GM23338 (cell line): ENCODE measurements at regions not wholly inside any gene's neighbourhood (a gene's known extent, or its start where the extent isn't known, plus 50 kb on each side); places are given as distances from the start of the nearest gene placed in this dataset.

Experiments
- ATAC-seq: fragments of 200-7000 bp; cut with Tn5 transposase; 3 replicates; pipeline ENCODE4 v1.9.1; 2020
- DNase-seq: peaks from one replicate; pipeline ENCODE4 v3.0.0-alpha.2; 2015; ENCODE audit warnings: low spot score
- H2AFZ ChIP-seq: fragments of 200-600 bp; sonication (generic); 2 replicates; pipeline ENCODE4 v1.8.0; 2016; ENCODE audit warnings: antibody characterized with exemption, mild to moderate bottlenecking, moderate library complexity
- H3F3A ChIP-seq: fragments of 200-600 bp; sonication (generic); replicated peaks from 2 replicates; pipeline ENCODE4 v1.8.0; 2017; ENCODE audit warnings: antibody characterized with exemption, mixed run types, low read depth
- H3K27ac ChIP-seq: fragments of 200-600 bp; sonication (generic); 2 replicates; pipeline ENCODE4 v1.6.1; 2016; ENCODE audit warnings: low read depth
- H3K27me3 ChIP-seq: fragments of 200-600 bp; sonication (generic); 2 replicates; pipeline ENCODE4 v1.8.0; 2016; ENCODE audit warnings: mild to moderate bottlenecking, mixed run types, moderate library complexity; ENCODE audit not compliant: insufficient read depth
- H3K36me3 ChIP-seq: fragments of 200-600 bp; sonication (generic); 2 replicates; pipeline ENCODE4 v1.8.0; 2016; ENCODE audit warnings: mild to moderate bottlenecking; ENCODE audit not compliant: insufficient read depth
- H3K4me1 ChIP-seq: fragments of 200-600 bp; sonication (generic); 2 replicates; pipeline ENCODE4 v1.8.0; 2016; ENCODE audit warnings: mild to moderate bottlenecking, moderate library complexity; ENCODE audit not compliant: insufficient read depth
- H3K4me2 ChIP-seq: fragments of 200-600 bp; sonication (generic); 2 replicates; pipeline ENCODE4 v1.7.1; 2017; ENCODE audit warnings: mixed run types
- H3K4me3 ChIP-seq: fragments of 200-600 bp; sonication (generic); 2 replicates; pipeline ENCODE4 v1.6.1; 2016; ENCODE audit warnings: mixed run types
- H3K79me2 ChIP-seq: fragments of 200-600 bp; sonication (generic); replicated peaks from 2 replicates; pipeline ENCODE4 v1.8.0; 2017; ENCODE audit warnings: mild to moderate bottlenecking; ENCODE audit not compliant: insufficient read depth
- H3K9me2 ChIP-seq: fragments of 200-600 bp; sonication (generic); 2 replicates; pipeline ENCODE4 v1.8.0; 2017; ENCODE audit not compliant: insufficient read depth
- H4K20me1 ChIP-seq: fragments of 200-600 bp; sonication (generic); replicated peaks from 2 replicates; pipeline ENCODE4 v1.8.0; 2017; ENCODE audit warnings: mild to moderate bottlenecking; ENCODE audit not compliant: insufficient read depth
- H3K27ac Mint-ChIP-seq: 2 replicates; pipeline ENCODE4 v1.8.0; 2020; ENCODE audit warnings: inconsistent platforms, mild to moderate bottlenecking, moderate library complexity, mixed read lengths
- H3K27me3 Mint-ChIP-seq: 3 replicates; pipeline ENCODE4 v1.8.0; 2022; ENCODE audit warnings: low read depth, mild to moderate bottlenecking, moderate library complexity, mixed read lengths, inconsistent platforms; ENCODE audit not compliant: insufficient read depth, poor library complexity
- H3K36me3 Mint-ChIP-seq: 3 replicates; pipeline ENCODE4 v1.8.0; 2021; ENCODE audit warnings: low read depth, mild to moderate bottlenecking, inconsistent platforms, moderate library complexity, mixed read lengths
- H3K4me1 Mint-ChIP-seq: 3 replicates; pipeline ENCODE4 v1.8.0; 2020; ENCODE audit warnings: mild to moderate bottlenecking, inconsistent platforms, mixed read lengths
- H3K4me3 Mint-ChIP-seq: 3 replicates; pipeline ENCODE4 v1.8.0; 2021; ENCODE audit warnings: moderate library complexity, mild to moderate bottlenecking, inconsistent platforms, mixed read lengths
- H3K9me3 Mint-ChIP-seq: 3 replicates; pipeline ENCODE4 v1.8.0; 2020; ENCODE audit warnings: moderate library complexity, mild to moderate bottlenecking, inconsistent platforms, mixed read lengths
- CREB1 ChIP-seq: fragments of 250-450 bp; sonication (Bioruptor Pico); IDR thresholded peaks from 2 replicates; pipeline ENCODE4 v1.5.0; 2020; ENCODE audit warnings: low read depth, mild to moderate bottlenecking, moderate library complexity
- CTCF ChIP-seq, 2 experiments: fragments of 200-600 bp in 1 of 2; sonication (generic) in 1 of 2; conservative IDR thresholded peaks; 2 replicates each; pipeline versions ENCODE4 v1.5.1 to v1.6.1; 2016 to 2017; ENCODE audit warnings: antibody characterized with exemption in 2 of 2, low read depth in 2 of 2, mild to moderate bottlenecking in 2 of 2, moderate library complexity in 1 of 2
- ETS1 ChIP-seq: IDR thresholded peaks from 2 replicates; pipeline ENCODE4 v1.6.1; 2016; ENCODE audit warnings: antibody characterized with exemption
- EZH2 ChIP-seq: fragments of 200-600 bp; sonication (generic); IDR thresholded peaks from one replicate; pipeline ENCODE4 v1.8.0; 2017; ENCODE audit warnings: antibody characterized with exemption, mild to moderate bottlenecking, low read depth; ENCODE audit not compliant: unreplicated experiment
- EZH2phosphoT487 ChIP-seq: fragments of 200-600 bp; sonication (generic); IDR thresholded peaks from one replicate; pipeline ENCODE4 v1.8.1; 2018; ENCODE audit warnings: antibody characterized with exemption; ENCODE audit not compliant: unreplicated experiment
- JUNB ChIP-seq: IDR thresholded peaks from one replicate; pipeline ENCODE4 v1.6.1; 2016; ENCODE audit warnings: antibody characterized with exemption; ENCODE audit not compliant: unreplicated experiment
- NANOG ChIP-seq: IDR thresholded peaks from 2 replicates; pipeline ENCODE4 v1.6.1; 2016; ENCODE audit warnings: antibody characterized with exemption, borderline replicate concordance
- POLR2AphosphoS5 ChIP-seq: IDR thresholded peaks from 2 replicates; pipeline ENCODE4 v1.6.1; 2016; ENCODE audit warnings: antibody characterized with exemption, low read depth
- STAT1 ChIP-seq: IDR thresholded peaks from one replicate; pipeline ENCODE4 v1.6.1; 2016; ENCODE audit warnings: antibody characterized with exemption; ENCODE audit not compliant: unreplicated experiment
- ZNF114 ChIP-seq: fragments of 250-450 bp; sonication (Bioruptor Pico); IDR thresholded peaks from 2 replicates; pipeline ENCODE4 v1.5.0; 2020; ENCODE audit warnings: mild to moderate bottlenecking, moderate library complexity
- ZNF331 ChIP-seq: fragments of 250-450 bp; sonication (Bioruptor Pico); IDR thresholded peaks from 2 replicates; pipeline ENCODE4 v1.5.0; 2020; ENCODE audit warnings: low read depth, mild to moderate bottlenecking, moderate library complexity
- ZNF462 ChIP-seq: fragments of 250-450 bp; sonication (Bioruptor Pico); IDR thresholded peaks from 2 replicates; pipeline ENCODE4 v1.5.0; 2020; ENCODE audit warnings: mild to moderate bottlenecking, moderate library complexity

DNA sequence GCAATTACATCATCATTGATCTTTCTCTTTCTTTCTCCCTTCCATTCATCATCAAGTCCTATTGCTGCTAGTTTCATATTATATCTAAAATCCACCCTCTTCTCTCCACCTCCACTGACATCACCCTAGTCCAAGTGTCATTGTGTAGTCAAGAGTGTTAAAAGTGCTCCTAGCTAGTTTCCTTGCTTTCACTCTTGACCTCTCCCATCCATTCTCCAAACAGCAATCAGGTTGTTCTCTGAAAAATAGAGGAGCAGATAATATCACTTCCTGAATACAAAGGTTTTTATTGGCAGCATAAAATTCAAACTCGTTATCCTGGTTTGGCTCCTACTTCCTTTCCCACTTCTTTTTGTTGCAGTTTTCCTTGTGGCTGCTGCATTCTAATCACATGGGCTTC, 61.6 kb upstream of the PHF14 start:
- peaks cover 2% of the 10 kb centered on the region for H3K27me3 Mint-ChIP-seq
- no peak overlapping the region for H3K27ac Mint-ChIP-seq
- no peak for DNase-seq
- H3K4me1 Mint-ChIP-seq = peaks cover 19% of the 10 kb centered on the region
- no peak for ATAC-seq
- H3K27ac ChIP-seq = no peak overlapping the region
- peaks cover 19% of the 10 kb centered on the region; the same call in 1 of the 2 replicates for H3K36me3 ChIP-seq
- no peak overlapping the region for H3K4me2 ChIP-seq
- H4K20me1 ChIP-seq = no peaks in the 10 kb centered on the region
- no peak for TF ChIP-seq ZNF331 (CRISPR knock-in tag)
- peaks cover 12% of the 10 kb centered on the region; the same call in 1 of the 2 replicates for H3K9me2 ChIP-seq
- no peak overlapping the region for H2AFZ ChIP-seq
- H3K9me3 Mint-ChIP-seq = peaks cover 9% of the 10 kb centered on the region; the same call in 2 of the 3 replicates
- no peaks in the 10 kb centered on the region for H3F3A ChIP-seq
- H3K79me2 ChIP-seq = no peaks in the 10 kb centered on the region
- peaks cover 11% of the 10 kb centered on the region for H3K4me1 ChIP-seq
- no peak overlapping the region for H3K4me3 ChIP-seq
- no peak overlapping the region for H3K4me3 Mint-ChIP-seq
- no peaks in the 10 kb centered on the region for H3K27me3 ChIP-seq
- peaks cover 9% of the 10 kb centered on the region for H3K36me3 Mint-ChIP-seq

- Histone ChIP-seq H4K20me1 (no peaks in the 10 kb centered on the region), H3K27ac (no peak overlapping the region), H2AFZ (peak overlapping the region; percentile 1; the same call in 1 of the 2 replicates), H3K4me1 (peaks cover 13% of the 10 kb centered on the region), H3F3A (no peaks in the 10 kb centered on the region), H3K79me2 (no peaks in the 10 kb centered on the region), H3K36me3 (peaks cover 19% of the 10 kb centered on the region; the same call in 1 of the 2 replicates), H3K27me3 (no peaks in the 10 kb centered on the region), H3K4me2 (no peak overlapping the region), H3K4me3 (no peak overlapping the region), H3K9me2 (peaks cover 12% of the 10 kb centered on the region; the same call in 1 of the 2 replicates)
- peaks cover 2% of the 10 kb centered on the region for H3K27me3 Mint-ChIP-seq
- ATAC-seq (no peak), DNase-seq (no peak)
- H3K27ac Mint-ChIP-seq = no peak overlapping the region
- H3K9me3 Mint-ChIP-seq = peaks cover 9% of the 10 kb centered on the region; the same call in 2 of the 3 replicates
- H3K4me1 Mint-ChIP-seq = peaks cover 17% of the 10 kb centered on the region
- peaks cover 9% of the 10 kb centered on the region for H3K36me3 Mint-ChIP-seq
- no peak overlapping the region for H3K4me3 Mint-ChIP-seq
- no peak for TF ChIP-seq JUNB
- no peak for TF ChIP-seq ZNF114 (CRISPR knock-in tag)
- TF ChIP-seq STAT1 = no peak
- no peak for TF ChIP-seq EZH2
- TF ChIP-seq CREB1 (CRISPR knock-in tag) = no peak
- TF ChIP-seq NANOG = no peak
- TF ChIP-seq CTCF (conservative IDR thresholded peaks at IDR 0.05; ENCODE audit: low read depth in 2 of 2) = no peak
- TF ChIP-seq EZH2phosphoT487 = no peak
- TF ChIP-seq ETS1 = no peak
- no peak for TF ChIP-seq ZNF462 (CRISPR knock-in tag)
- TF ChIP-seq POLR2AphosphoS5 = no peak
- no peak for TF ChIP-seq ZNF331 (CRISPR knock-in tag)
These were observed 60.2 kb upstream of the PHF14 start for GRCh38 chr7:10913457-10913856.
